ENCODE measurements at regions not wholly inside any gene's neighbourhood (a gene's known extent, or its start where the extent isn't known, plus 50 kb on each side); places are given as distances from the start of the nearest gene placed in this dataset.

DNA sequence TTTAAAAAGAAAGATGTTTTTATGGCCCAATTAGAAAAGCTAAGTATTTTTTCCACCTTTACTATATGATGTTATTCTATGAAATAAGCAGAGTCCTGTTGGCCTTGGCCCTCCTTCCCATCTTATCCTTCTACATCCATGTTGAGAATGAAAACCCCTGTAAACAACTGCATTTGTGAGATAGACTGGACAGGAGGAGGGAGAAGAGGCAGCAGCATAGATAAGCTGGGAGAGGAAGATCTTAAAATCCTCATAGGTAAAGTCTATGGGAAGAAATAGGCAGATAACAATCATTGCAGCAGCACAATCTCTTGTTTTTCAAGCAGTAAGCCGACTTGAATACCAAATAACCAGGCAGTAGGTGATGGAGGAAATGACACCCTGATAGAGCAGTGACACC lies 207.6 kb upstream of the PARD3B start:
- TF ChIP-seq, protein P1, sequence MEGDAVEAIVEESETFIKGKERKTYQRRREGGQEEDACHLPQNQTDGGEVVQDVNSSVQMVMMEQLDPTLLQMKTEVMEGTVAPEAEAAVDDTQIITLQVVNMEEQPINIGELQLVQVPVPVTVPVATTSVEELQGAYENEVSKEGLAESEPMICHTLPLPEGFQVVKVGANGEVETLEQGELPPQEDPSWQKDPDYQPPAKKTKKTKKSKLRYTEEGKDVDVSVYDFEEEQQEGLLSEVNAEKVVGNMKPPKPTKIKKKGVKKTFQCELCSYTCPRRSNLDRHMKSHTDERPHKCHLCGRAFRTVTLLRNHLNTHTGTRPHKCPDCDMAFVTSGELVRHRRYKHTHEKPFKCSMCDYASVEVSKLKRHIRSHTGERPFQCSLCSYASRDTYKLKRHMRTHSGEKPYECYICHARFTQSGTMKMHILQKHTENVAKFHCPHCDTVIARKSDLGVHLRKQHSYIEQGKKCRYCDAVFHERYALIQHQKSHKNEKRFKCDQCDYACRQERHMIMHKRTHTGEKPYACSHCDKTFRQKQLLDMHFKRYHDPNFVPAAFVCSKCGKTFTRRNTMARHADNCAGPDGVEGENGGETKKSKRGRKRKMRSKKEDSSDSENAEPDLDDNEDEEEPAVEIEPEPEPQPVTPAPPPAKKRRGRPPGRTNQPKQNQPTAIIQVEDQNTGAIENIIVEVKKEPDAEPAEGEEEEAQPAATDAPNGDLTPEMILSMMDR (IDR thresholded peaks at IDR 0.05; ENCODE audit: control extremely low read depth, extremely low read depth, low read depth, missing control alignments) = no peak
- ChIA-PET POLR2A (interaction anchor here (0.6 kb wide), 1 partner anchor 39 kb away, joined by 3 read pairs; no protein-coding TSS in a partner anchor), CTCF (interaction anchor here (0.8 to 2.2 kb wide), 5 partner anchors 10 to 31 kb away, joined by 3 to 4 read pairs (median 4); no protein-coding TSS in a partner anchor)
- no peak for DNase-seq (ENCODE audit: extremely low spot score)

DNA sequence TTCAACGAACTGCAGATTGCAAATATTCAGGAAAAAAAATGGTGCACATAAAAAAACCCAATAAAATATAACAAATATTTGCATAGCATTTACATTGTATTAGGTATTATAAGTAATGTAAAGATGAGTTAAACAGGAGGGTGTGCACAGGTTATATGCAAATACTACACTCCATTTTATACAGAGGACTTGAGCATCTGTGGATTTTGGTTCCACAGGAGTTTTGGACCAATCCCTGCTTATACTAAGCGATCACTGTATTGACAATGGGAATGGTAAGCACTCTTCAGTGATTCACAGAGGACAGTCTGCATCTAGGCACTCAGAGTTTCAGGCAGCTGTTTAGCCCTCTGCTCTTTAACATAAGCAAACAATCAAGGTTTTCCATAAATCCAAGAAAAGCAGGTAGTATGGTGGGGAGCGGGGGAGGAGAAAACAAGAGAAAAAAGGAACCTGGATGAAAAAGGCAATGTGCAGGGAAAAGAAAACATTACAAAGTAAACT lies 206.0 kb upstream of the PARD3B start:
- POLR2A ChIA-PET = no interaction called here
- DNase-seq (ENCODE audit: extremely low spot score) = no peak
- TF ChIP-seq, protein P1 (IDR thresholded peaks at IDR 0.05; ENCODE audit: control extremely low read depth, extremely low read depth, low read depth, missing control alignments) = no peak
- CTCF ChIA-PET = interaction anchor here (1.1 kb wide), 1 partner anchor 15 kb away, joined by 3 read pairs; no protein-coding TSS in a partner anchor

DNA sequence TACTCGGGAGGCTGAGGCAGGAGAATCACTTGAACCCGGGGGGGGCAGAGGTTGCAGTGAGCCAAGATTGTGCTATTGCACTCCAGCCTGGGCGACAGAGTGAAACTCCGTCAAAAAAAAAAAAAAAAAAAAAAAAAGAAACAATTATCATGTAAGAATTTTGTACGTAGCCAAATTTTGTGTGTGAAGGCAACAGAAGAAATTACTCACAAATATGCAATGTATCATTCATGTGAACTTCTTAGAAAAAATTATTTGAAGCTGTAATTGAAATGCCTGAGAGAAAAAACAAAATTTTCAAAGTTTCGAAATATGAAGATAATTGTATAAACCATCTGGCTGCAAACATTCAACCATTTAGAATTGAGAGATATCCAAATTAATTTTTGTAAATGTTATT lies 204.8 kb upstream of the PARD3B start:
- CTCF ChIA-PET = no interaction called here
- TF ChIP-seq, protein P1 (IDR thresholded peaks at IDR 0.05; ENCODE audit: control extremely low read depth, extremely low read depth, low read depth, missing control alignments) = no peak
- DNase-seq (ENCODE audit: extremely low spot score) = no peak
- POLR2A ChIA-PET = no interaction called here

DNA sequence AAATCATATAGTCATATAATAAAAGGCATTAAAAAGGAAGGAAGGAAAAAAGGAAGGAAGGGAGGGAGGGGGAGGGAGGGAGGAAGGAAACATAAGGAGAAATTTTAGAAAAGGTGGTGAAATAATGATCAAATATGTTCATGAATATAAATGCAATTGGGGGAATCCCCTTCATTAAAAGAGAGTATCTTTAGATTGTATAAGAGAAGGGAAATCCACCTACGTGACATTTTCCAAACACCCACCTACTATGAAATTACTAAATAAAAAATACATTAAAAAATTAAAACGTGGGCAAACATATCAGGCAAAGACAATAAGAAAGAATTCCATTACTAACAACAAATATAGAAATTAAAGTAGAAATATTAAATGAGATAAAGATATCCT lies 203.4 kb upstream of the PARD3B start:
- ChIA-PET POLR2A (no interaction called here), CTCF (no interaction called here)
- no peak for DNase-seq (ENCODE audit: extremely low spot score)
- TF ChIP-seq, protein P1 (IDR thresholded peaks at IDR 0.05; ENCODE audit: control extremely low read depth, extremely low read depth, low read depth, missing control alignments) = no peak

DNA sequence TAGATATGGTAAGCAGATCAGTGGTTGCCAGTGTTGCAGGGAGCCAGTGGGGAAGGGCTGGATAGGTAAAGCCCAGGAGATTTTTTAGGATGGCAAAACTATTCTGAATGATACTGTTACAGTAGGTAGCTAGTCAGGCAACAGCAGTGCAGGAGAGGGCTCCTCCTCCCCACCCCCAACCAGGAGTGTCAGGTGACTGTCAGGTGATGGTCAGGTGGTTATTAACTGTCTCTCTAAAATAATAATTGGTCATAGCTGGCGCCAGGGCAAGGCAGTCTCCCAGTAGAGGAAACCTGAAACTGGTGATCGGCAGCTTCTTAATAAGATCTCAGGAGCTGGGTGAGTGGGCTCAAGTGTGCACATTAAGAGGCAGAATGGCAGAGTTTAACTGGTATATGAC lies 201.6 kb upstream of the PARD3B start:
- POLR2A ChIA-PET = no interaction called here
- CTCF ChIA-PET = no interaction called here
- DNase-seq (ENCODE audit: extremely low spot score) = no peak
- TF ChIP-seq, protein P1 (IDR thresholded peaks at IDR 0.05; ENCODE audit: control extremely low read depth, extremely low read depth, low read depth, missing control alignments) = no peak

DNA sequence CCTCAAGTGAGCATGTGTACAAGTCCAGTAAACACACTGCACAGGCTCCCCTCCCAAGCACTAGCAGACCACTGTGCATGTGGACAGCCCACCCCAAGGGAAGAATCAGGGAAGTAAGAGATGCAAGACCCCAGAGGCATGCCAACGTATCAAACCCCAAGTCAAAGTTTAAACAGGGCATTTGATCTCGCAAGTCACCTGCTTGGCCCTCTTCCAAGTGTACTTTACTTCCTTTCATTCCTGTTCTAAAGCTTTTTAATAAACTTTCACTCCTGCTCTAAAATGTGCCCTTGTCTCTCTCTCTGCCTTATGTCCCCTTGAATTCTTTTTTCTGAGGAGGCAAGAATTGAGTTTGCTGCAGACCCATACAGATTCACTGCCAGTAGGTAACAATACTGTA lies 201.2 kb upstream of the PARD3B start:
- TF ChIP-seq, protein P1 (IDR thresholded peaks at IDR 0.05; ENCODE audit: control extremely low read depth, extremely low read depth, low read depth, missing control alignments) = no peak
- no peak for DNase-seq (ENCODE audit: extremely low spot score)
- ChIA-PET POLR2A (no interaction called here), CTCF (no interaction called here)

DNA sequence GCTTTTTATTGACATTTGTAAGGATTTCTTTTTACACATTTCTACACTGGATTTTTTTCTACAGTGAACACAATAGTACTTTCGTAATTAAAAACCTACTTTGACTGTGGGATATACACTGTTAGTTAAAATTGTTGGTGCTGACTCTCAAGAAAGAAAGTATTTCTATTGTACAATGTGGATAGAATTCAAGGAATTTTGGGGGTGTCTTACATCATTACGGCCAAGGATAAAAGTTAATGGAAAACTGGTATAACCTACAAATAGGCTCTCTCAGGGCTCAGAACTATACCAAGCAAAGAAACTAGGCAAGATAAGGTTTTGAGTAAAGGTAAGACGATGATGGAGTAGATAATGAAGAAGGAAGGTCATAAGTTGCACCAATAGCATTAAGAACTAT lies 198.4 kb upstream of the PARD3B start:
- TF ChIP-seq, protein P1 (IDR thresholded peaks at IDR 0.05; ENCODE audit: control extremely low read depth, extremely low read depth, low read depth, missing control alignments) = no peak
- ChIA-PET CTCF (no interaction called here), POLR2A (no interaction called here)
- no peak for DNase-seq (ENCODE audit: extremely low spot score)

Data from GM10248 (cell line).